ACC112 (cell line): ENCODE measurements at regions not wholly inside any gene's neighbourhood (a gene's known extent, or its start where the extent isn't known, plus 50 kb on each side); places are given as distances from the start of the nearest gene placed in this dataset.

Experiments
- H2AFZ ChIP-seq: fragments of 200-600 bp; sonication (generic); one replicate; pipeline ENCODE4 v1.6.0; 2017; ENCODE audit warnings: antibody characterized with exemption, low read length; ENCODE audit not compliant: unreplicated experiment
- H3K27ac ChIP-seq: fragments of 200-600 bp; sonication (generic); 2 replicates; pipeline ENCODE4 v1.5.1; 2014; ENCODE audit warnings: low read depth, mild to moderate bottlenecking, antibody characterized with exemption, low read length, moderate library complexity
- H3K27me3 ChIP-seq: fragments of 200-600 bp; sonication (generic); 2 replicates; pipeline ENCODE4 v1.6.1; 2014; ENCODE audit warnings: mild to moderate bottlenecking, antibody characterized with exemption, low read length, moderate library complexity, mixed read lengths; ENCODE audit not compliant: insufficient read depth
- H3K36me3 ChIP-seq: fragments of 200-600 bp; sonication (generic); 2 replicates; pipeline ENCODE4 v1.6.1; 2016; ENCODE audit warnings: mild to moderate bottlenecking, antibody characterized with exemption, low read length, moderate library complexity, mixed read lengths; ENCODE audit not compliant: insufficient read depth
- H3K4me1 ChIP-seq: fragments of 200-600 bp; sonication (generic); one replicate; pipeline ENCODE4 v1.6.1; 2016; ENCODE audit warnings: low read length, mixed read lengths; ENCODE audit not compliant: insufficient read depth, unreplicated experiment, control insufficient read depth
- H3K4me3 ChIP-seq: fragments of 200-600 bp; sonication (generic); 2 replicates; pipeline ENCODE4 v1.5.1; 2014; ENCODE audit warnings: mild to moderate bottlenecking, low read depth, low read length
- H3K79me2 ChIP-seq: fragments of 200-600 bp; sonication (generic); one replicate; pipeline ENCODE4 v1.6.0; 2016; ENCODE audit warnings: low read length; ENCODE audit not compliant: control insufficient read depth, unreplicated experiment, insufficient read depth

- Histone ChIP-seq H3K27me3 (no peaks in the 10 kb centered on the region), H3K27ac (no peak overlapping the region), H2AFZ (no peak overlapping the region), H3K4me3 (no peak overlapping the region), H3K79me2 (peaks cover 83% of the 10 kb centered on the region), H3K4me1 (peaks cover 74% of the 10 kb centered on the region), H3K36me3 (no peaks in the 10 kb centered on the region)
Observed at GRCh38 chr17:77432034-77432661, 291.4 kb downstream of the SEC14L1 start.

GRCh38 chr17:77432742-77433141 is 292.0 kb downstream of the SEC14L1 start:
- H3K27ac ChIP-seq = no peak overlapping the region

GRCh38 chr17:77433385-77434135 is 292.8 kb downstream of the SEC14L1 start:
- Histone ChIP-seq H3K4me1 (peaks cover 61% of the 10 kb centered on the region), H3K4me3 (no peak overlapping the region), H3K27me3 (no peaks in the 10 kb centered on the region), H2AFZ (no peak overlapping the region), H3K36me3 (no peaks in the 10 kb centered on the region), H3K27ac (no peak overlapping the region), H3K79me2 (peaks cover 88% of the 10 kb centered on the region)

More at GRCh38 chr17:77432742-77433141, 292.0 kb downstream of the SEC14L1 start:
- Histone ChIP-seq H3K79me2 (peaks cover 88% of the 10 kb centered on the region), H3K4me3 (no peak overlapping the region), H2AFZ (no peak overlapping the region), H3K4me1 (peaks cover 69% of the 10 kb centered on the region), H3K27me3 (no peaks in the 10 kb centered on the region), H3K36me3 (no peaks in the 10 kb centered on the region)

GRCh38 chr17:77434136-77435114 is 293.7 kb downstream of the SEC14L1 start:
- peaks cover 55% of the 10 kb centered on the region for H3K4me1 ChIP-seq
- no peak overlapping the region for H3K27ac ChIP-seq
- H2AFZ ChIP-seq = no peak overlapping the region
- peaks cover 89% of the 10 kb centered on the region for H3K79me2 ChIP-seq
- no peak overlapping the region for H3K4me3 ChIP-seq
- no peaks in the 10 kb centered on the region for H3K27me3 ChIP-seq
- H3K36me3 ChIP-seq = no peaks in the 10 kb centered on the region

- Histone ChIP-seq H3K27me3 (no peaks in the 10 kb centered on the region), H3K79me2 (peaks cover 91% of the 10 kb centered on the region), H3K4me3 (no peak overlapping the region), H3K36me3 (no peaks in the 10 kb centered on the region), H2AFZ (no peak overlapping the region), H3K4me1 (peaks cover 47% of the 10 kb centered on the region), H3K27ac (no peak overlapping the region)
Observed at GRCh38 chr17:77435272-77436057, 294.7 kb downstream of the SEC14L1 start.

- H3K4me1 ChIP-seq = peaks cover 41% of the 10 kb centered on the region
- H3K27ac ChIP-seq = no peak overlapping the region
- no peaks in the 10 kb centered on the region for H3K36me3 ChIP-seq
- no peaks in the 10 kb centered on the region for H3K27me3 ChIP-seq
- no peak overlapping the region for H3K4me3 ChIP-seq
- peaks cover 93% of the 10 kb centered on the region for H3K79me2 ChIP-seq
- H2AFZ ChIP-seq = no peak overlapping the region
Observed at GRCh38 chr17:77436058-77436442, 295.3 kb downstream of the SEC14L1 start.

GRCh38 chr17:77436481-77436880 is 295.7 kb downstream of the SEC14L1 start:
- Histone ChIP-seq H3K79me2 (peaks cover 93% of the 10 kb centered on the region), H3K4me1 (peaks cover 45% of the 10 kb centered on the region), H3K27ac (no peak overlapping the region), H3K36me3 (no peaks in the 10 kb centered on the region), H3K4me3 (no peak overlapping the region), H2AFZ (no peak overlapping the region), H3K27me3 (no peaks in the 10 kb centered on the region)

GRCh38 chr17:77437017-77437416 is 296.2 kb downstream of the SEC14L1 start:
- H3K79me2 ChIP-seq = peaks cover 93% of the 10 kb centered on the region
- H2AFZ ChIP-seq = no peak overlapping the region
- peaks cover 46% of the 10 kb centered on the region for H3K4me1 ChIP-seq
- no peak overlapping the region for H3K4me3 ChIP-seq
- H3K27ac ChIP-seq = no peak overlapping the region
- no peaks in the 10 kb centered on the region for H3K36me3 ChIP-seq
- H3K27me3 ChIP-seq = no peaks in the 10 kb centered on the region

- Histone ChIP-seq H3K4me1 (peaks cover 47% of the 10 kb centered on the region), H3K79me2 (peaks cover 89% of the 10 kb centered on the region), H3K27me3 (no peaks in the 10 kb centered on the region), H3K27ac (no peak overlapping the region), H3K4me3 (no peak overlapping the region), H2AFZ (no peak overlapping the region), H3K36me3 (no peaks in the 10 kb centered on the region)
Observed at GRCh38 chr17:77437747-77438146, 297.0 kb downstream of the SEC14L1 start.
